Osteocyte (in vitro differentiated cells): ENCODE measurements at regions not wholly inside any gene's neighbourhood (a gene's known extent, or its start where the extent isn't known, plus 50 kb on each side); places are given as distances from the start of the nearest gene placed in this dataset.

ENCODE experiments used
- DNase-seq: peaks from one replicate; pipeline ENCODE4 v3.0.0; 2021; ENCODE audit warnings: mixed read lengths; ENCODE audit not compliant: unreplicated experiment; ENCODE audit errors: extremely low spot score
- H3K27ac Mint-ChIP-seq: one replicate; pipeline ENCODE4 v1.8.0; 2021; ENCODE audit warnings: mild to moderate bottlenecking, mixed read lengths; ENCODE audit not compliant: unreplicated experiment
- H3K27me3 Mint-ChIP-seq: one replicate; pipeline ENCODE4 v1.8.0; 2021; ENCODE audit warnings: mixed read lengths; ENCODE audit not compliant: unreplicated experiment
- H3K36me3 Mint-ChIP-seq: one replicate; pipeline ENCODE4 v1.8.0; 2021; ENCODE audit warnings: mixed read lengths; ENCODE audit not compliant: unreplicated experiment
- H3K4me1 Mint-ChIP-seq: one replicate; pipeline ENCODE4 v1.8.0; 2021; ENCODE audit warnings: mixed read lengths; ENCODE audit not compliant: unreplicated experiment
- H3K4me3 Mint-ChIP-seq: one replicate; pipeline ENCODE4 v1.8.0; 2021; ENCODE audit warnings: mild to moderate bottlenecking, moderate library complexity, mixed read lengths; ENCODE audit not compliant: unreplicated experiment
- H3K9me3 Mint-ChIP-seq: one replicate; pipeline ENCODE4 v1.8.0; 2021; ENCODE audit warnings: mixed read lengths; ENCODE audit not compliant: unreplicated experiment
- CTCF ChIP-seq: fragments of 200-600 bp; sonication (generic); IDR thresholded peaks from 2 replicates; pipeline ENCODE4 v1.5.0; 2021; ENCODE audit warnings: antibody characterized with exemption, mild to moderate bottlenecking, moderate library complexity

- no peak for DNase-seq
- Mint-ChIP-seq H3K4me3 (no peak overlapping the region), H3K4me1 (peaks cover 8% of the 10 kb centered on the region), H3K27ac (no peak overlapping the region), H3K36me3 (no peaks in the 10 kb centered on the region), H3K9me3 (peaks cover 8% of the 10 kb centered on the region), H3K27me3 (peaks cover 3% of the 10 kb centered on the region)
- no peak for TF ChIP-seq CTCF
These were observed 791.5 kb downstream of the SLC16A7 start for GRCh38 chr12:60387356-60387755.

- no peak overlapping the region for H3K4me3 Mint-ChIP-seq
- no peak for DNase-seq
- no peaks in the 10 kb centered on the region for H3K9me3 Mint-ChIP-seq
- H3K4me1 Mint-ChIP-seq: peaks cover 22% of the 10 kb centered on the region
- no peaks in the 10 kb centered on the region for H3K27me3 Mint-ChIP-seq
- no peaks in the 10 kb centered on the region for H3K36me3 Mint-ChIP-seq
- H3K27ac Mint-ChIP-seq: no peak overlapping the region
- TF ChIP-seq CTCF: no peak
These were observed 795.2 kb downstream of the SLC16A7 start for GRCh38 chr12:60391051-60391450.

GRCh38 chr12:60391791-60392190 is 796.0 kb downstream of the SLC16A7 start:
- H3K27ac Mint-ChIP-seq: no peak overlapping the region
- H3K4me1 Mint-ChIP-seq: peaks cover 22% of the 10 kb centered on the region
- no peaks in the 10 kb centered on the region for H3K36me3 Mint-ChIP-seq
- no peaks in the 10 kb centered on the region for H3K9me3 Mint-ChIP-seq
- no peak for DNase-seq
- no peaks in the 10 kb centered on the region for H3K27me3 Mint-ChIP-seq
- TF ChIP-seq CTCF: no peak
- no peak overlapping the region for H3K4me3 Mint-ChIP-seq

GRCh38 chr12:60393093-60393492 is 797.3 kb downstream of the SLC16A7 start:
- H3K27me3 Mint-ChIP-seq: no peaks in the 10 kb centered on the region
- no peak for TF ChIP-seq CTCF
- no peak overlapping the region for H3K27ac Mint-ChIP-seq

GRCh38 chr12:60394665-60395064 is 798.8 kb downstream of the SLC16A7 start:
- Mint-ChIP-seq H3K4me3 (no peak overlapping the region), H3K36me3 (no peaks in the 10 kb centered on the region), H3K27me3 (no peaks in the 10 kb centered on the region), H3K4me1 (peaks cover 25% of the 10 kb centered on the region), H3K27ac (peak overlapping the region; percentile 24), H3K9me3 (no peaks in the 10 kb centered on the region)
- no peak for DNase-seq
- no peak for TF ChIP-seq CTCF

More at GRCh38 chr12:60393093-60393492, 797.3 kb downstream of the SLC16A7 start:
- Mint-ChIP-seq H3K4me3 (no peak overlapping the region), H3K36me3 (no peaks in the 10 kb centered on the region), H3K9me3 (no peaks in the 10 kb centered on the region), H3K4me1 (peaks cover 22% of the 10 kb centered on the region)
- no peak for DNase-seq
